Parathyroid adenoma (tissue), 2 donors: ENCODE measurements at regions not wholly inside any gene's neighbourhood (a gene's known extent, or its start where the extent isn't known, plus 50 kb on each side); places are given as distances from the start of the nearest gene placed in this dataset.

Experiments
- H2AFZ ChIP-seq: fragments of 300-600 bp; sonication (generic); one replicate; pipeline ENCODE4 v1.7.0; 2017; ENCODE audit warnings: antibody characterized with exemption, mild to moderate bottlenecking
- H3K27ac ChIP-seq: fragments of 300-600 bp; sonication (generic); one replicate; pipeline ENCODE4 v1.7.0; 2017
- H3K27me3 ChIP-seq: fragments of 300-600 bp; sonication (generic); one replicate; pipeline ENCODE4 v1.7.0; 2017; ENCODE audit warnings: low read length; ENCODE audit not compliant: control insufficient read depth, insufficient read depth
- H3K36me3 ChIP-seq: fragments of 300-600 bp; sonication (generic); one replicate; pipeline ENCODE4 v1.7.0; 2017; ENCODE audit warnings: low read length; ENCODE audit not compliant: control insufficient read depth, insufficient read depth
- H3K4me1 ChIP-seq: fragments of 300-600 bp; sonication (generic); one replicate; pipeline ENCODE4 v1.7.0; 2017; ENCODE audit warnings: control low read depth
- H3K4me2 ChIP-seq: fragments of 300-600 bp; sonication (generic); one replicate; pipeline ENCODE4 v1.7.0; 2017; ENCODE audit warnings: low read length
- H3K4me3 ChIP-seq: fragments of 300-600 bp; sonication (generic); one replicate; pipeline ENCODE4 v1.7.0; 2017; ENCODE audit warnings: low read depth, low read length
- H3K79me2 ChIP-seq: fragments of 300-600 bp; sonication (generic); one replicate; pipeline ENCODE4 v1.7.0; 2017; ENCODE audit warnings: control low read depth
- H3K9ac ChIP-seq: fragments of 300-600 bp; sonication (generic); one replicate; pipeline ENCODE4 v1.7.0; 2017; ENCODE audit warnings: mild to moderate bottlenecking
- H3K9me3 ChIP-seq: fragments of 300-600 bp; sonication (generic); one replicate; pipeline ENCODE4 v1.7.0; 2017; ENCODE audit warnings: low read length; ENCODE audit not compliant: control insufficient read depth
- CTCF ChIP-seq: fragments of 300-600 bp; sonication (generic); IDR thresholded peaks from one replicate; pipeline ENCODE4 v1.7.0; 2017; ENCODE audit warnings: antibody characterized with exemption, mild to moderate bottlenecking
- donor health status: primary hyperparathyroidism.

GRCh38 chr10:61503051-61503450 lies 49.9 kb upstream of the TMEM26 start:
- H2AFZ ChIP-seq, result no peak overlapping the region
- no peak overlapping the region for H3K4me3 ChIP-seq
- no peaks in the 10 kb centered on the region for H3K4me1 ChIP-seq
- no peak overlapping the region for H3K9ac ChIP-seq
- no peak overlapping the region for H3K27ac ChIP-seq
- no peaks in the 10 kb centered on the region for H3K9me3 ChIP-seq
- H3K36me3 ChIP-seq, result no peaks in the 10 kb centered on the region
- TF ChIP-seq CTCF, result no peak
- no peaks in the 10 kb centered on the region for H3K79me2 ChIP-seq
- H3K4me2 ChIP-seq, result no peak overlapping the region
- no peaks in the 10 kb centered on the region for H3K27me3 ChIP-seq
